ENCODE measurements at regions not wholly inside any gene's neighbourhood (a gene's known extent, or its start where the extent isn't known, plus 50 kb on each side); places are given as distances from the start of the nearest gene placed in this dataset.

GRCh38 chr5:90325093-90325492, 84.5 kb downstream of the CETN3 start:
- TF ChIP-seq ARNTL (CRISPR knock-in tag; IDR thresholded peaks at IDR 0.05; ENCODE audit: borderline replicate concordance, low read depth) (no peak), TOX (CRISPR knock-in tag; IDR thresholded peaks at IDR 0.05; ENCODE audit: borderline replicate concordance) (no peak), GLIS3 (CRISPR knock-in tag; IDR thresholded peaks at IDR 0.05) (no peak), ZFP3 (CRISPR knock-in tag; IDR thresholded peaks at IDR 0.05) (no peak), PPARA (CRISPR knock-in tag; IDR thresholded peaks at IDR 0.05; ENCODE audit: borderline replicate concordance) (no peak), PATZ1 (CRISPR knock-in tag; IDR thresholded peaks at IDR 0.05; ENCODE audit: borderline replicate concordance) (no peak)
